GM23338 (cell line): ENCODE measurements at regions not wholly inside any gene's neighbourhood (a gene's known extent, or its start where the extent isn't known, plus 50 kb on each side); places are given as distances from the start of the nearest gene placed in this dataset.

Experiments used
- ATAC-seq: fragments of 200-7000 bp; cut with Tn5 transposase; 3 replicates; pipeline ENCODE4 v1.9.1; 2020
- DNase-seq: peaks from one replicate; pipeline ENCODE4 v3.0.0-alpha.2; 2015; ENCODE audit warnings: low spot score
- H2AFZ ChIP-seq: fragments of 200-600 bp; sonication (generic); 2 replicates; pipeline ENCODE4 v1.8.0; 2016; ENCODE audit warnings: antibody characterized with exemption, mild to moderate bottlenecking, moderate library complexity
- H3F3A ChIP-seq: fragments of 200-600 bp; sonication (generic); replicated peaks from 2 replicates; pipeline ENCODE4 v1.8.0; 2017; ENCODE audit warnings: antibody characterized with exemption, mixed run types, low read depth
- H3K27ac ChIP-seq: fragments of 200-600 bp; sonication (generic); 2 replicates; pipeline ENCODE4 v1.6.1; 2016; ENCODE audit warnings: low read depth
- H3K27me3 ChIP-seq: fragments of 200-600 bp; sonication (generic); 2 replicates; pipeline ENCODE4 v1.8.0; 2016; ENCODE audit warnings: mild to moderate bottlenecking, mixed run types, moderate library complexity; ENCODE audit not compliant: insufficient read depth
- H3K36me3 ChIP-seq: fragments of 200-600 bp; sonication (generic); 2 replicates; pipeline ENCODE4 v1.8.0; 2016; ENCODE audit warnings: mild to moderate bottlenecking; ENCODE audit not compliant: insufficient read depth
- H3K4me1 ChIP-seq: fragments of 200-600 bp; sonication (generic); 2 replicates; pipeline ENCODE4 v1.8.0; 2016; ENCODE audit warnings: mild to moderate bottlenecking, moderate library complexity; ENCODE audit not compliant: insufficient read depth
- H3K4me2 ChIP-seq: fragments of 200-600 bp; sonication (generic); 2 replicates; pipeline ENCODE4 v1.7.1; 2017; ENCODE audit warnings: mixed run types
- H3K4me3 ChIP-seq: fragments of 200-600 bp; sonication (generic); 2 replicates; pipeline ENCODE4 v1.6.1; 2016; ENCODE audit warnings: mixed run types
- H3K79me2 ChIP-seq: fragments of 200-600 bp; sonication (generic); replicated peaks from 2 replicates; pipeline ENCODE4 v1.8.0; 2017; ENCODE audit warnings: mild to moderate bottlenecking; ENCODE audit not compliant: insufficient read depth
- H3K9me2 ChIP-seq: fragments of 200-600 bp; sonication (generic); 2 replicates; pipeline ENCODE4 v1.8.0; 2017; ENCODE audit not compliant: insufficient read depth
- H4K20me1 ChIP-seq: fragments of 200-600 bp; sonication (generic); replicated peaks from 2 replicates; pipeline ENCODE4 v1.8.0; 2017; ENCODE audit warnings: mild to moderate bottlenecking; ENCODE audit not compliant: insufficient read depth
- H3K27ac Mint-ChIP-seq: 2 replicates; pipeline ENCODE4 v1.8.0; 2020; ENCODE audit warnings: inconsistent platforms, mild to moderate bottlenecking, moderate library complexity, mixed read lengths
- H3K27me3 Mint-ChIP-seq: 3 replicates; pipeline ENCODE4 v1.8.0; 2022; ENCODE audit warnings: low read depth, mild to moderate bottlenecking, moderate library complexity, mixed read lengths, inconsistent platforms; ENCODE audit not compliant: insufficient read depth, poor library complexity
- H3K36me3 Mint-ChIP-seq: 3 replicates; pipeline ENCODE4 v1.8.0; 2021; ENCODE audit warnings: low read depth, mild to moderate bottlenecking, inconsistent platforms, moderate library complexity, mixed read lengths
- H3K4me1 Mint-ChIP-seq: 3 replicates; pipeline ENCODE4 v1.8.0; 2020; ENCODE audit warnings: mild to moderate bottlenecking, inconsistent platforms, mixed read lengths
- H3K4me3 Mint-ChIP-seq: 3 replicates; pipeline ENCODE4 v1.8.0; 2021; ENCODE audit warnings: moderate library complexity, mild to moderate bottlenecking, inconsistent platforms, mixed read lengths
- H3K9me3 Mint-ChIP-seq: 3 replicates; pipeline ENCODE4 v1.8.0; 2020; ENCODE audit warnings: moderate library complexity, mild to moderate bottlenecking, inconsistent platforms, mixed read lengths
- CREB1 ChIP-seq: fragments of 250-450 bp; sonication (Bioruptor Pico); IDR thresholded peaks from 2 replicates; pipeline ENCODE4 v1.5.0; 2020; ENCODE audit warnings: low read depth, mild to moderate bottlenecking, moderate library complexity
- CTCF ChIP-seq, 2 experiments: fragments of 200-600 bp in 1 of 2; sonication (generic) in 1 of 2; conservative IDR thresholded peaks; 2 replicates each; pipeline versions ENCODE4 v1.5.1 to v1.6.1; 2016 to 2017; ENCODE audit warnings: antibody characterized with exemption in 2 of 2, low read depth in 2 of 2, mild to moderate bottlenecking in 2 of 2, moderate library complexity in 1 of 2
- ETS1 ChIP-seq: IDR thresholded peaks from 2 replicates; pipeline ENCODE4 v1.6.1; 2016; ENCODE audit warnings: antibody characterized with exemption
- EZH2 ChIP-seq: fragments of 200-600 bp; sonication (generic); IDR thresholded peaks from one replicate; pipeline ENCODE4 v1.8.0; 2017; ENCODE audit warnings: antibody characterized with exemption, mild to moderate bottlenecking, low read depth; ENCODE audit not compliant: unreplicated experiment
- EZH2phosphoT487 ChIP-seq: fragments of 200-600 bp; sonication (generic); IDR thresholded peaks from one replicate; pipeline ENCODE4 v1.8.1; 2018; ENCODE audit warnings: antibody characterized with exemption; ENCODE audit not compliant: unreplicated experiment
- JUNB ChIP-seq: IDR thresholded peaks from one replicate; pipeline ENCODE4 v1.6.1; 2016; ENCODE audit warnings: antibody characterized with exemption; ENCODE audit not compliant: unreplicated experiment
- NANOG ChIP-seq: IDR thresholded peaks from 2 replicates; pipeline ENCODE4 v1.6.1; 2016; ENCODE audit warnings: antibody characterized with exemption, borderline replicate concordance
- POLR2AphosphoS5 ChIP-seq: IDR thresholded peaks from 2 replicates; pipeline ENCODE4 v1.6.1; 2016; ENCODE audit warnings: antibody characterized with exemption, low read depth
- STAT1 ChIP-seq: IDR thresholded peaks from one replicate; pipeline ENCODE4 v1.6.1; 2016; ENCODE audit warnings: antibody characterized with exemption; ENCODE audit not compliant: unreplicated experiment
- ZNF114 ChIP-seq: fragments of 250-450 bp; sonication (Bioruptor Pico); IDR thresholded peaks from 2 replicates; pipeline ENCODE4 v1.5.0; 2020; ENCODE audit warnings: mild to moderate bottlenecking, moderate library complexity
- ZNF331 ChIP-seq: fragments of 250-450 bp; sonication (Bioruptor Pico); IDR thresholded peaks from 2 replicates; pipeline ENCODE4 v1.5.0; 2020; ENCODE audit warnings: low read depth, mild to moderate bottlenecking, moderate library complexity
- TF ChIP-seq, protein P1 (sequence below): fragments of 250-450 bp; sonication (Bioruptor Pico); IDR thresholded peaks from 2 replicates; pipeline ENCODE4 v1.5.0; 2020; ENCODE audit warnings: mild to moderate bottlenecking, moderate library complexity
- TF ChIP-seq, protein P2 (sequence below): IDR thresholded peaks from one replicate; pipeline ENCODE4 v1.6.1; 2018; ENCODE audit warnings: antibody characterized with exemption; ENCODE audit not compliant: unreplicated experiment

- Histone ChIP-seq H4K20me1 (no peaks in the 10 kb centered on the region), H3K4me1 (no peaks in the 10 kb centered on the region), H3K27ac (no peak overlapping the region), H3K4me3 (no peak overlapping the region), H3K27me3 (no peaks in the 10 kb centered on the region), H3K9me2 (no peaks in the 10 kb centered on the region), H2AFZ (no peak overlapping the region), H3K4me2 (no peak overlapping the region), H3K36me3 (no peaks in the 10 kb centered on the region), H3F3A (no peaks in the 10 kb centered on the region), H3K79me2 (no peaks in the 10 kb centered on the region)
- TF ChIP-seq POLR2AphosphoS5 (no peak), ZNF114 (CRISPR knock-in tag) (no peak), ZNF331 (CRISPR knock-in tag) (no peak), STAT1 (no peak), ETS1 (no peak), EZH2 (no peak), CTCF (conservative IDR thresholded peaks at IDR 0.05; ENCODE audit: low read depth in 2 of 2) (no peak), EZH2phosphoT487 (no peak), CREB1 (CRISPR knock-in tag) (no peak), NANOG (no peak), JUNB (no peak)
- TF ChIP-seq, protein P1, sequence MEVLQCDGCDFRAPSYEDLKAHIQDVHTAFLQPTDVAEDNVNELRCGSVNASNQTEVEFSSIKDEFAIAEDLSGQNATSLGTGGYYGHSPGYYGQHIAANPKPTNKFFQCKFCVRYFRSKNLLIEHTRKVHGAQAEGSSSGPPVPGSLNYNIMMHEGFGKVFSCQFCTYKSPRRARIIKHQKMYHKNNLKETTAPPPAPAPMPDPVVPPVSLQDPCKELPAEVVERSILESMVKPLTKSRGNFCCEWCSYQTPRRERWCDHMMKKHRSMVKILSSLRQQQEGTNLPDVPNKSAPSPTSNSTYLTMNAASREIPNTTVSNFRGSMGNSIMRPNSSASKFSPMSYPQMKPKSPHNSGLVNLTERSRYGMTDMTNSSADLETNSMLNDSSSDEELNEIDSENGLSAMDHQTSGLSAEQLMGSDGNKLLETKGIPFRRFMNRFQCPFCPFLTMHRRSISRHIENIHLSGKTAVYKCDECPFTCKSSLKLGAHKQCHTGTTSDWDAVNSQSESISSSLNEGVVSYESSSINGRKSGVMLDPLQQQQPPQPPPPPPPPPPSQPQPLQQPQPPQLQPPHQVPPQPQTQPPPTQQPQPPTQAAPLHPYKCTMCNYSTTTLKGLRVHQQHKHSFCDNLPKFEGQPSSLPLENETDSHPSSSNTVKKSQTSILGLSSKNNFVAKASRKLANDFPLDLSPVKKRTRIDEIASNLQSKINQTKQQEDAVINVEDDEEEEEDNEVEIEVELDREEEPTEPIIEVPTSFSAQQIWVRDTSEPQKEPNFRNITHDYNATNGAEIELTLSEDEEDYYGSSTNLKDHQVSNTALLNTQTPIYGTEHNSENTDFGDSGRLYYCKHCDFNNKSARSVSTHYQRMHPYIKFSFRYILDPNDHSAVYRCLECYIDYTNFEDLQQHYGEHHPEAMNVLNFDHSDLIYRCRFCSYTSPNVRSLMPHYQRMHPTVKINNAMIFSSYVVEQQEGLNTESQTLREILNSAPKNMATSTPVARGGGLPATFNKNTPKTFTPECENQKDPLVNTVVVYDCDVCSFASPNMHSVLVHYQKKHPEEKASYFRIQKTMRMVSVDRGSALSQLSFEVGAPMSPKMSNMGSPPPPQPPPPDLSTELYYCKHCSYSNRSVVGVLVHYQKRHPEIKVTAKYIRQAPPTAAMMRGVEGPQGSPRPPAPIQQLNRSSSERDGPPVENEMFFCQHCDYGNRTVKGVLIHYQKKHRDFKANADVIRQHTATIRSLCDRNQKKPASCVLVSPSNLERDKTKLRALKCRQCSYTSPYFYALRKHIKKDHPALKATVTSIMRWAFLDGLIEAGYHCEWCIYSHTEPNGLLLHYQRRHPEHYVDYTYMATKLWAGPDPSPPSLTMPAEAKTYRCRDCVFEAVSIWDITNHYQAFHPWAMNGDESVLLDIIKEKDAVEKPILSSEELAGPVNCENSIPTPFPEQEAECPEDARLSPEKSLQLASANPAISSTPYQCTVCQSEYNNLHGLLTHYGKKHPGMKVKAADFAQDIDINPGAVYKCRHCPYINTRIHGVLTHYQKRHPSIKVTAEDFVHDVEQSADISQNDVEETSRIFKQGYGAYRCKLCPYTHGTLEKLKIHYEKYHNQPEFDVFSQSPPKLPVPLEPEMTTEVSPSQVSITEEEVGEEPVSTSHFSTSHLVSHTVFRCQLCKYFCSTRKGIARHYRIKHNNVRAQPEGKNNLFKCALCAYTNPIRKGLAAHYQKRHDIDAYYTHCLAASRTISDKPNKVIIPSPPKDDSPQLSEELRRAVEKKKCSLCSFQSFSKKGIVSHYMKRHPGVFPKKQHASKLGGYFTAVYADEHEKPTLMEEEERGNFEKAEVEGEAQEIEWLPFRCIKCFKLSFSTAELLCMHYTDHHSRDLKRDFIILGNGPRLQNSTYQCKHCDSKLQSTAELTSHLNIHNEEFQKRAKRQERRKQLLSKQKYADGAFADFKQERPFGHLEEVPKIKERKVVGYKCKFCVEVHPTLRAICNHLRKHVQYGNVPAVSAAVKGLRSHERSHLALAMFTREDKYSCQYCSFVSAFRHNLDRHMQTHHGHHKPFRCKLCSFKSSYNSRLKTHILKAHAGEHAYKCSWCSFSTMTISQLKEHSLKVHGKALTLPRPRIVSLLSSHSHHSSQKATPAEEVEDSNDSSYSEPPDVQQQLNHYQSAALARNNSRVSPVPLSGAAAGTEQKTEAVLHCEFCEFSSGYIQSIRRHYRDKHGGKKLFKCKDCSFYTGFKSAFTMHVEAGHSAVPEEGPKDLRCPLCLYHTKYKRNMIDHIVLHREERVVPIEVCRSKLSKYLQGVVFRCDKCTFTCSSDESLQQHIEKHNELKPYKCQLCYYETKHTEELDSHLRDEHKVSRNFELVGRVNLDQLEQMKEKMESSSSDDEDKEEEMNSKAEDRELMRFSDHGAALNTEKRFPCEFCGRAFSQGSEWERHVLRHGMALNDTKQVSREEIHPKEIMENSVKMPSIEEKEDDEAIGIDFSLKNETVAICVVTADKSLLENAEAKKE (CRISPR knock-in tag), result no peak
- TF ChIP-seq, protein P2, sequence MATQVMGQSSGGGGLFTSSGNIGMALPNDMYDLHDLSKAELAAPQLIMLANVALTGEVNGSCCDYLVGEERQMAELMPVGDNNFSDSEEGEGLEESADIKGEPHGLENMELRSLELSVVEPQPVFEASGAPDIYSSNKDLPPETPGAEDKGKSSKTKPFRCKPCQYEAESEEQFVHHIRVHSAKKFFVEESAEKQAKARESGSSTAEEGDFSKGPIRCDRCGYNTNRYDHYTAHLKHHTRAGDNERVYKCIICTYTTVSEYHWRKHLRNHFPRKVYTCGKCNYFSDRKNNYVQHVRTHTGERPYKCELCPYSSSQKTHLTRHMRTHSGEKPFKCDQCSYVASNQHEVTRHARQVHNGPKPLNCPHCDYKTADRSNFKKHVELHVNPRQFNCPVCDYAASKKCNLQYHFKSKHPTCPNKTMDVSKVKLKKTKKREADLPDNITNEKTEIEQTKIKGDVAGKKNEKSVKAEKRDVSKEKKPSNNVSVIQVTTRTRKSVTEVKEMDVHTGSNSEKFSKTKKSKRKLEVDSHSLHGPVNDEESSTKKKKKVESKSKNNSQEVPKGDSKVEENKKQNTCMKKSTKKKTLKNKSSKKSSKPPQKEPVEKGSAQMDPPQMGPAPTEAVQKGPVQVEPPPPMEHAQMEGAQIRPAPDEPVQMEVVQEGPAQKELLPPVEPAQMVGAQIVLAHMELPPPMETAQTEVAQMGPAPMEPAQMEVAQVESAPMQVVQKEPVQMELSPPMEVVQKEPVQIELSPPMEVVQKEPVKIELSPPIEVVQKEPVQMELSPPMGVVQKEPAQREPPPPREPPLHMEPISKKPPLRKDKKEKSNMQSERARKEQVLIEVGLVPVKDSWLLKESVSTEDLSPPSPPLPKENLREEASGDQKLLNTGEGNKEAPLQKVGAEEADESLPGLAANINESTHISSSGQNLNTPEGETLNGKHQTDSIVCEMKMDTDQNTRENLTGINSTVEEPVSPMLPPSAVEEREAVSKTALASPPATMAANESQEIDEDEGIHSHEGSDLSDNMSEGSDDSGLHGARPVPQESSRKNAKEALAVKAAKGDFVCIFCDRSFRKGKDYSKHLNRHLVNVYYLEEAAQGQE, result no peak
- no peaks in the 10 kb centered on the region for H3K9me3 Mint-ChIP-seq
- no peak overlapping the region for H3K27ac Mint-ChIP-seq
- H3K27me3 Mint-ChIP-seq, result no peaks in the 10 kb centered on the region
- H3K4me1 Mint-ChIP-seq, result no peaks in the 10 kb centered on the region; the same call in 2 of the 3 replicates
- ATAC-seq (no peak), DNase-seq (no peak)
- H3K4me3 Mint-ChIP-seq, result no peak overlapping the region
- H3K36me3 Mint-ChIP-seq, result no peaks in the 10 kb centered on the region
These were observed 333.8 kb upstream of the UMPS start for GRCh38 chr3:124396339-124396950.
